Tibial nerve (tissue), 4 donors: ENCODE measurements at regions not wholly inside any gene's neighbourhood (a gene's known extent, or its start where the extent isn't known, plus 50 kb on each side); places are given as distances from the start of the nearest gene placed in this dataset.

Source experiments
- DNase-seq, 2 donors: peaks; one replicate each; pipeline ENCODE4 v3.0.0-alpha.2; 2019; ENCODE audit warnings: low spot score in 2 of 2
- H3K27ac ChIP-seq, 4 donors: fragments of 200-600 bp; sonication (generic) in 3 of 4; one replicate each; pipeline ENCODE4 v1.5.1; 2017 to 2019; ENCODE audit warnings: mild to moderate bottlenecking in 1 of 4
- H3K27me3 ChIP-seq, 2 donors: fragments of 200-600 bp; sonication (generic) in 1 of 2; one replicate each; pipeline versions ENCODE4 v1.5.1 to v1.6.0; 2017 to 2019
- H3K36me3 ChIP-seq, 3 donors: fragments of 200-600 bp; sonication (generic); one replicate each; pipeline ENCODE4 v1.5.1; 2018 to 2019
- H3K4me1 ChIP-seq, 4 donors: fragments of 200-600 bp; sonication (generic) in 3 of 4; one replicate each; pipeline ENCODE4 v1.5.1; 2017 to 2019
- H3K4me3 ChIP-seq, 4 donors: fragments of 200-600 bp; sonication (generic) in 3 of 4; one replicate each; pipeline ENCODE4 v1.5.1; 2017 to 2019; ENCODE audit warnings: mild to moderate bottlenecking in 1 of 4, moderate library complexity in 1 of 4
- H3K9me3 ChIP-seq, 4 donors: fragments of 200-600 bp; sonication (generic) in 3 of 4; one replicate each; pipeline ENCODE4 v1.5.1; 2017 to 2019
- CTCF ChIP-seq, 5 experiments: fragments of 200-600 bp in 3 of 5; fragments of 450-650 bp in 2 of 5; sonication (generic) in 3 of 5; IDR thresholded peaks; one replicate each; pipeline ENCODE4 v1.5.1; 2016 to 2019; ENCODE audit warnings: antibody characterized with exemption in 5 of 5, mild to moderate bottlenecking in 3 of 5, moderate library complexity in 2 of 5
- EP300 ChIP-seq, 2 donors: sonication (generic); formaldehyde crosslinking; IDR thresholded peaks; one replicate each; pipeline ENCODE4 v1.6.1; 2017; ENCODE audit warnings: antibody characterized with exemption in 2 of 2, mild to moderate bottlenecking in 1 of 2
- POLR2A ChIP-seq, 2 donors: fragments of 450-650 bp; IDR thresholded peaks; one replicate each; pipeline ENCODE4 v1.6.1; 2017; ENCODE audit warnings: antibody characterized with exemption in 2 of 2, mild to moderate bottlenecking in 2 of 2, moderate library complexity in 2 of 2
- WGBS, 2 donors: methylation state at CpG; one replicate each; pipeline ENCODE4 v1.1.5; 2018; 5-methylcytosine and 5-hydroxymethylcytosine counted together

- TF ChIP-seq EP300 (IDR thresholded peaks at IDR 0.05) (no peak), CTCF (IDR thresholded peaks at IDR 0.05) (no peak), POLR2A (IDR thresholded peaks at IDR 0.05) (no peak)
- Histone ChIP-seq H3K4me1 (no peaks in the 10 kb centered on the region), H3K36me3 (no peaks in the 10 kb centered on the region), H3K4me3 (no peak overlapping the region), H3K27me3 (no peaks in the 10 kb centered on the region), H3K27ac (no peak overlapping the region), H3K9me3 (no peaks in the 10 kb centered on the region)
- DNase-seq = no peak
- WGBS, 2 donors = 96 to 97% methylated on average over 5 of the region's 5 CpGs
Measured at GRCh38 chr13:103671547-103671946, 605.3 kb upstream of the SLC10A2 start.

GRCh38 chr13:103663996-103664395 is 597.8 kb upstream of the SLC10A2 start:
- Histone ChIP-seq H3K27ac (no peak overlapping the region), H3K9me3 (no peaks in the 10 kb centered on the region), H3K4me1 (no peaks in the 10 kb centered on the region), H3K36me3 (no peaks in the 10 kb centered on the region), H3K4me3 (no peak overlapping the region), H3K27me3 (no peaks in the 10 kb centered on the region)
- TF ChIP-seq EP300 (IDR thresholded peaks at IDR 0.05) (no peak), POLR2A (IDR thresholded peaks at IDR 0.05) (no peak), CTCF (IDR thresholded peaks at IDR 0.05) (no peak)
- DNase-seq = no peak
- WGBS, 2 donors = 70 to 78% methylated on average over 4 of the region's 4 CpGs

- Histone ChIP-seq H3K9me3 (no peaks in the 10 kb centered on the region), H3K36me3 (no peaks in the 10 kb centered on the region), H3K4me3 (no peak overlapping the region), H3K4me1 (no peaks in the 10 kb centered on the region), H3K27me3 (no peaks in the 10 kb centered on the region), H3K27ac (no peak overlapping the region)
- 85 to 92% methylated on average over 4 of the region's 4 CpGs for WGBS, 2 donors
- no peak for TF ChIP-seq EP300 (IDR thresholded peaks at IDR 0.05)
- no peak for TF ChIP-seq CTCF (IDR thresholded peaks at IDR 0.05)
- no peak for DNase-seq
Measured at GRCh38 chr13:103656311-103656710, 590.1 kb upstream of the SLC10A2 start.

GRCh38 chr13:103640606-103641005 is 574.4 kb upstream of the SLC10A2 start:
- WGBS, 2 donors = 27 to 33% methylated on average over 1 of the region's 1 CpG
- Histone ChIP-seq H3K9me3 (no peaks in the 10 kb centered on the region), H3K4me1 (peaks cover 0 to 5% (median 0%) of the 10 kb centered on the region in 4 donors), H3K27me3 (no peaks in the 10 kb centered on the region), H3K4me3 (no peak overlapping the region), H3K27ac (no peak overlapping the region), H3K36me3 (no peaks in the 10 kb centered on the region)
- no peak for DNase-seq
- TF ChIP-seq CTCF (IDR thresholded peaks at IDR 0.05) (no peak), EP300 (IDR thresholded peaks at IDR 0.05) (no peak), POLR2A (IDR thresholded peaks at IDR 0.05) (no peak)

- DNase-seq = no peak
- Histone ChIP-seq H3K4me1 (peaks cover 0 to 5% (median 0%) of the 10 kb centered on the region in 4 donors), H3K9me3 (no peaks in the 10 kb centered on the region), H3K27me3 (no peaks in the 10 kb centered on the region), H3K27ac (no peak overlapping the region), H3K4me3 (no peak overlapping the region), H3K36me3 (no peaks in the 10 kb centered on the region)
- TF ChIP-seq CTCF (IDR thresholded peaks at IDR 0.05) (no peak), POLR2A (IDR thresholded peaks at IDR 0.05) (no peak), EP300 (IDR thresholded peaks at IDR 0.05) (no peak)
- 30 to 31% methylated on average over 3 of the region's 3 CpGs for WGBS, 2 donors
Measured at GRCh38 chr13:103639326-103639725, 573.1 kb upstream of the SLC10A2 start.
